ENCODE measurements at regions not wholly inside any gene's neighbourhood (a gene's known extent, or its start where the extent isn't known, plus 50 kb on each side); places are given as distances from the start of the nearest gene placed in this dataset.

DNA sequence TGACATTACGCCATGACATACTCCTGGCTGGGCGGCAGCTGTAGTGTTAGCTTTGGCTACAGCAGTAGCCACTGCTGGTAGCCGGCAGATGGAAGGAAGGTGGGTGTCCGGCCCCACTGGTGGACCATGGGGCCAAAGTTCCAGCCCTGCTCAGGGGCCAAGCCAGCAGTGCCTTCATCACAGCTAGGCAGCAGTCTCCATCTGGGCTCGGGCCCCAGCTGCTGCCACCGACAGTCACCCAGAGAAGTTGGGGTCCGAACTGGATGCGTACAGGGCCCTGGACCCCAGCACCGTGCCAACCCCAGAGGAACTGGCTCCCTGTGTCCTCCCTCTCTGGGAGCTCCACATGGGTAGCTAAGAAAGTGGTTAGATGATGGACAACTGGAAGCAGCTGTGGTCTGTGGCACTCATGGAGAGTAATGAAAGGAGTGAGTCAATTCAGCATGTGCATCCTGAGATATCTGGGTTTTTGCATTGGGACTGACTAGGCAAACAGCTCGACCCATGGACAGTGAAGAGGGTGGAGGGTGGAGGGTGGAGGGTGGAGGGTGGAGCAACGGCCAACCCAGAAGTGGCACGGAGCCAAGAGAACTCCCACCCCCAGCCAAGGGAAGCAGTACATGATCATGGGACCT is 366.6 kb upstream of the GRIA3 start:
- TF ChIP-seq, protein P1, sequence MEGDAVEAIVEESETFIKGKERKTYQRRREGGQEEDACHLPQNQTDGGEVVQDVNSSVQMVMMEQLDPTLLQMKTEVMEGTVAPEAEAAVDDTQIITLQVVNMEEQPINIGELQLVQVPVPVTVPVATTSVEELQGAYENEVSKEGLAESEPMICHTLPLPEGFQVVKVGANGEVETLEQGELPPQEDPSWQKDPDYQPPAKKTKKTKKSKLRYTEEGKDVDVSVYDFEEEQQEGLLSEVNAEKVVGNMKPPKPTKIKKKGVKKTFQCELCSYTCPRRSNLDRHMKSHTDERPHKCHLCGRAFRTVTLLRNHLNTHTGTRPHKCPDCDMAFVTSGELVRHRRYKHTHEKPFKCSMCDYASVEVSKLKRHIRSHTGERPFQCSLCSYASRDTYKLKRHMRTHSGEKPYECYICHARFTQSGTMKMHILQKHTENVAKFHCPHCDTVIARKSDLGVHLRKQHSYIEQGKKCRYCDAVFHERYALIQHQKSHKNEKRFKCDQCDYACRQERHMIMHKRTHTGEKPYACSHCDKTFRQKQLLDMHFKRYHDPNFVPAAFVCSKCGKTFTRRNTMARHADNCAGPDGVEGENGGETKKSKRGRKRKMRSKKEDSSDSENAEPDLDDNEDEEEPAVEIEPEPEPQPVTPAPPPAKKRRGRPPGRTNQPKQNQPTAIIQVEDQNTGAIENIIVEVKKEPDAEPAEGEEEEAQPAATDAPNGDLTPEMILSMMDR (IDR thresholded peaks at IDR 0.05) = no peak
- TF ChIP-seq EZH2 (IDR thresholded peaks at IDR 0.05; ENCODE audit: borderline replicate concordance, insufficient read depth, low read depth, low read length, poor library complexity, severe bottlenecking) = no peak

Measured in B cell (primary cell).